IMR-90 (cell line): ENCODE measurements at regions not wholly inside any gene's neighbourhood (a gene's known extent, or its start where the extent isn't known, plus 50 kb on each side); places are given as distances from the start of the nearest gene placed in this dataset.
"Not testable (repeated sequence)": the region's sequence is repeated elsewhere in the genome, so short reads cannot be mapped to it uniquely, and the experiment has no call there.

Source experiments
- CTCF ChIP-seq: conservative IDR thresholded peaks from 2 replicates; pipeline ENCODE4 v1.5.1; 2012; ENCODE audit warnings: mild to moderate bottlenecking, low read depth, low read length, improper control_type of control experiment
- MAFK ChIP-seq: IDR thresholded peaks from 2 replicates; pipeline ENCODE4 v1.6.1; 2012; ENCODE audit warnings: low read depth, low read length, improper control_type of control experiment
- MAZ ChIP-seq: IDR thresholded peaks from 2 replicates; pipeline ENCODE4 v1.6.1; 2012; ENCODE audit warnings: low read depth, mild to moderate bottlenecking, low read length, improper control_type of control experiment, moderate library complexity, borderline replicate concordance
- MXI1 ChIP-seq: IDR thresholded peaks from 2 replicates; pipeline ENCODE4 v1.6.1; 2012; ENCODE audit warnings: low read depth, mild to moderate bottlenecking, low read length, moderate library complexity, borderline replicate concordance
- NFE2L2 ChIP-seq: fragments of 150-350 bp; IDR thresholded peaks from 2 replicates; pipeline ENCODE4 v1.6.1; 2016; ENCODE audit warnings: low read depth, mild to moderate bottlenecking, low read length
- POLR2A ChIP-seq: IDR thresholded peaks from 2 replicates; pipeline ENCODE4 v1.6.1; 2012; ENCODE audit warnings: mild to moderate bottlenecking, low read depth, low read length
- RAD21 ChIP-seq: IDR thresholded peaks from 2 replicates; pipeline ENCODE4 v1.6.1; 2012; ENCODE audit warnings: low read length, improper control_type of control experiment
- RCOR1 ChIP-seq: IDR thresholded peaks from 2 replicates; pipeline ENCODE4 v1.6.1; 2012; ENCODE audit warnings: mild to moderate bottlenecking, low read length, improper control_type of control experiment; ENCODE audit not compliant: insufficient replicate concordance
- TF ChIP-seq, protein P1 (sequence below): fragments of 150-350 bp; IDR thresholded peaks from 2 replicates; pipeline ENCODE4 v1.6.1; 2017; ENCODE audit warnings: mild to moderate bottlenecking, antibody characterized with exemption, low read length, low read depth

GRCh38 chr2:110313032-110313431, 100.7 kb upstream of the MTLN start:
- TF ChIP-seq MAFK, POLR2A, MXI1, MAZ, CTCF, RAD21, RCOR1, NFE2L2: not testable (repeated sequence)
- TF ChIP-seq, protein P1, sequence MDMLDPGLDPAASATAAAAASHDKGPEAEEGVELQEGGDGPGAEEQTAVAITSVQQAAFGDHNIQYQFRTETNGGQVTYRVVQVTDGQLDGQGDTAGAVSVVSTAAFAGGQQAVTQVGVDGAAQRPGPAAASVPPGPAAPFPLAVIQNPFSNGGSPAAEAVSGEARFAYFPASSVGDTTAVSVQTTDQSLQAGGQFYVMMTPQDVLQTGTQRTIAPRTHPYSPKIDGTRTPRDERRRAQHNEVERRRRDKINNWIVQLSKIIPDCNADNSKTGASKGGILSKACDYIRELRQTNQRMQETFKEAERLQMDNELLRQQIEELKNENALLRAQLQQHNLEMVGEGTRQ: not testable (repeated sequence)
